ENCODE measurements at regions not wholly inside any gene's neighbourhood (a gene's known extent, or its start where the extent isn't known, plus 50 kb on each side); places are given as distances from the start of the nearest gene placed in this dataset.

- TF ChIP-seq HDAC2 (IDR thresholded peaks at IDR 0.05; ENCODE audit: borderline replicate concordance in 1 of 2, low read depth in 2 of 2, low read length in 2 of 2) (no peak), KDM1A (IDR thresholded peaks at IDR 0.05; ENCODE audit: borderline replicate concordance, low read length) (no peak), EZH2 (IDR thresholded peaks at IDR 0.05; ENCODE audit: low read depth, low read length, severe bottlenecking) (no peak)
Observed at GRCh38 chr7:43033369-43033768, 79.1 kb upstream of the HECW1 start (continued).

Measured in H1 (cell line).